RWPE1 (cell line): ENCODE measurements at regions not wholly inside any gene's neighbourhood (a gene's known extent, or its start where the extent isn't known, plus 50 kb on each side); places are given as distances from the start of the nearest gene placed in this dataset.
"Not testable (repeated sequence)": the region's sequence is repeated elsewhere in the genome, so short reads cannot be mapped to it uniquely, and the experiment has no call there.

Experiments
- CTCF ChIA-PET: fragments of 350-600 bp; sonication (Branson Sonifier 250); formaldehyde crosslinking; extraction: SDS; loops from one replicate; lab custom pipeline; 2021; lab: Yijun Ruan, JAX
- POLR2A ChIA-PET: fragments of 400-600 bp; formaldehyde crosslinking; extraction: SDS; loops from one replicate; lab custom pipeline; 2020; ENCODE audit warnings: antibody characterized with exemption; ENCODE audit not compliant: low non-redundant PET; lab: Yijun Ruan, JAX
- DNase-seq: peaks from one replicate; pipeline ENCODE4 v3.0.0; 2012; ENCODE audit warnings: low spot score
- H3K27ac ChIP-seq: fragments of 450-650 bp; 2 replicates; pipeline ENCODE4 v1.5.1; 2017
- CTCF ChIP-seq: fragments of 450-650 bp; conservative IDR thresholded peaks from 2 replicates; pipeline ENCODE4 v1.5.1; 2017; ENCODE audit warnings: low read depth, mild to moderate bottlenecking

GRCh38 chr17:62300697-62301096 lies 79.7 kb upstream of the EFCAB3 start:
- no peak overlapping the region for H3K27ac ChIP-seq
- CTCF ChIA-PET = no interaction called here
- TF ChIP-seq CTCF = no peak
- POLR2A ChIA-PET = no interaction called here
- DNase-seq = no peak

GRCh38 chr17:62275290-62275689 lies 105.1 kb upstream of the EFCAB3 start:
- POLR2A ChIA-PET, H3K27ac ChIP-seq, CTCF ChIA-PET, DNase-seq: not testable (repeated sequence)

- POLR2A ChIA-PET, CTCF ChIA-PET, DNase-seq: not testable (repeated sequence)
Measured at GRCh38 chr17:62268361-62268760, 112.0 kb upstream of the EFCAB3 start.

GRCh38 chr17:62264974-62265373 lies 115.4 kb upstream of the EFCAB3 start:
- POLR2A ChIA-PET, H3K27ac ChIP-seq, CTCF ChIA-PET, DNase-seq: not testable (repeated sequence)

More at GRCh38 chr17:62268361-62268760, 112.0 kb upstream of the EFCAB3 start:
- H3K27ac ChIP-seq = not testable (repeated sequence)

- POLR2A ChIA-PET, DNase-seq, CTCF ChIA-PET, H3K27ac ChIP-seq: not testable (repeated sequence)
Measured at GRCh38 chr17:62255791-62256190, 124.6 kb upstream of the EFCAB3 start.

GRCh38 chr17:62242076-62242475 lies 138.3 kb upstream of the EFCAB3 start:
- DNase-seq, CTCF ChIA-PET, POLR2A ChIA-PET, H3K27ac ChIP-seq: not testable (repeated sequence)

GRCh38 chr17:62239569-62239968 lies 140.8 kb upstream of the EFCAB3 start:
- H3K27ac ChIP-seq, CTCF ChIA-PET, POLR2A ChIA-PET, DNase-seq: not testable (repeated sequence)

GRCh38 chr17:62238551-62239338 lies 141.6 kb upstream of the EFCAB3 start:
- H3K27ac ChIP-seq, POLR2A ChIA-PET: not testable (repeated sequence)
- CTCF ChIA-PET = interaction anchor here (0.6 kb wide), 1 partner anchor 84 kb away, joined by 3 read pairs; no protein-coding TSS in a partner anchor

GRCh38 chr17:62233822-62234481 lies 146.4 kb upstream of the EFCAB3 start:
- H3K27ac ChIP-seq, DNase-seq, CTCF ChIA-PET: not testable (repeated sequence)
- POLR2A ChIA-PET = interaction anchor here (0.6 kb wide), 1 partner anchor 1160 kb away, joined by 3 read pairs; no protein-coding TSS in a partner anchor

More at GRCh38 chr17:62238551-62239338, 141.6 kb upstream of the EFCAB3 start:
- not testable (repeated sequence) for DNase-seq

GRCh38 chr17:62231293-62231692 lies 149.1 kb upstream of the EFCAB3 start:
- POLR2A ChIA-PET, H3K27ac ChIP-seq, DNase-seq, CTCF ChIA-PET: not testable (repeated sequence)

- H3K27ac ChIP-seq, POLR2A ChIA-PET, DNase-seq, CTCF ChIA-PET: not testable (repeated sequence)
- peak; percentile 30 for TF ChIP-seq CTCF
Measured at GRCh38 chr17:62226610-62227240, 153.6 kb upstream of the EFCAB3 start.

- DNase-seq, H3K27ac ChIP-seq, POLR2A ChIA-PET, CTCF ChIA-PET: not testable (repeated sequence)
Measured at GRCh38 chr17:62223585-62223984, 156.8 kb upstream of the EFCAB3 start.
